Activated CD4-positive, alpha-beta T cell treated with anti-CD3 and anti-CD28 coated beads for 36 hours (primary cell): ENCODE measurements at regions not wholly inside any gene's neighbourhood (a gene's known extent, or its start where the extent isn't known, plus 50 kb on each side); places are given as distances from the start of the nearest gene placed in this dataset.
"Not testable (repeated sequence)": the region's sequence is repeated elsewhere in the genome, so short reads cannot be mapped to it uniquely, and the experiment has no call there.

Source experiments
- ATAC-seq: fragments of 200-7000 bp; cut with Tn5 transposase; one replicate; pipeline ENCODE4 v1.10.0; 2021; ENCODE audit warnings: mild to moderate bottlenecking, moderate library complexity
- CTCF ChIA-PET: fragments of 350-600 bp; sonication (Branson Sonifier 250); formaldehyde crosslinking; loops from one replicate; lab custom pipeline; 2021; ENCODE audit warnings: antibody characterized with exemption; lab: Charles Lee
- POLR2A ChIA-PET: fragments of 350-600 bp; sonication (Branson Sonifier 250); formaldehyde crosslinking; loops from one replicate; lab custom pipeline; 2021; ENCODE audit warnings: antibody characterized with exemption, inconsistent platforms; lab: Charles Lee
- DNase-seq: peaks from one replicate; pipeline ENCODE4 v3.0.0-alpha.2; 2020
- H3K27ac Mint-ChIP-seq: one replicate; pipeline ENCODE4 v1.8.0; 2021; ENCODE audit warnings: mixed read lengths
- H3K27me3 Mint-ChIP-seq: one replicate; pipeline ENCODE4 v1.8.0; 2021; ENCODE audit warnings: mixed read lengths
- H3K36me3 Mint-ChIP-seq: one replicate; pipeline ENCODE4 v1.8.0; 2021; ENCODE audit warnings: low read depth, mixed read lengths
- H3K4me1 Mint-ChIP-seq: one replicate; pipeline ENCODE4 v1.8.0; 2021; ENCODE audit warnings: mixed read lengths
- H3K4me3 Mint-ChIP-seq: one replicate; pipeline ENCODE4 v1.8.0; 2021; ENCODE audit warnings: mild to moderate bottlenecking, moderate library complexity, mixed read lengths
- H3K9me3 Mint-ChIP-seq: one replicate; pipeline ENCODE4 v1.8.0; 2021; ENCODE audit warnings: low read depth, mixed read lengths
- intact Hi-C, 2 experiments: fragments of 100-400 bp; cut with DNase I in 1 of 2; cut with micrococcal nuclease in 1 of 2; formaldehyde crosslinking; loops; one replicate each; pipeline versions ENCODE4 v1.14.2 to v1.15.1; 2022 to 2024; cut with DNase I, micrococcal nuclease

DNA sequence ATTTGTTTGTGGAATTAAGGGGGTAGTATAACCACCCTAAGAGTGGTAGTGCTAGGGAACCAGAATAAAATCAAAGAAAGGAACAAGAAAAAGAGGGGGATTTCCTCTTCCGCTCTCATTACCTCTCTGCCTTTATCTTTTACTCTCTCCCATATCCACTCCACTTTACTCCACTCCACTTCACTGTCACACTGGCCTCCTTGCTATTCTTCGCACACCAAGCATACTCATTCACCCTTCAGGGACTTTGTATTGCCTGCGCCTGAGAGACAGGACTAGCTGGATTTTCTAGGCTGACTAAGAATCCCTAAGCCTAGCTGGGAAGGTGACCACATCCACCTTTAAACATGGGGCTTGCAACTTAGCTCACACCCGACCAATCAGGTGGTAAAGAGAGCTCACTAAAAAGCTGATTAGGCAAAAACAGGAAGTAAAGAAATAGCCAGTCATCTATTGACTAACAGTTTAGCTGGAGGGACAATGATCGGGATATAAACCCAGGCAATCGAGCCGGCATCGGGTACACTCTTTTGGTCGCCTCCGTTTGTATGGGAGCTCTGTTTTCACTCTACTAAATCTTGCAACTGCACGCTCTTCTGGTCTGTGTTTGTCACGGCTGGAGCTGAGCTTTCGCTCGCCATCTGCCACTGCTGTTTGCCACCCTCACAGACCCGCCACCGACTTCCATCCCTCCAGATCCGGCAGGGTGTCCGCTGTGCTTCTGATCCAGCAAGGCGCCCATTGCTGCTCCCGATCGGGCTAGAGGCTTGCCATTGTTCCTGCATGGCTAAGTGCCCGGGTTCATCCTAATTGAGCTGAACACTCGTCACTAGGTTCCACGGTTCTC is 121.8 kb downstream of the FAM170A start:
- POLR2A ChIA-PET = no interaction called here
- no peak overlapping the region for H3K4me3 Mint-ChIP-seq
- H3K27ac Mint-ChIP-seq = no peak overlapping the region
- ATAC-seq (no peak), DNase-seq (no peak)
- H3K36me3 Mint-ChIP-seq = no peaks in the 10 kb centered on the region
- H3K27me3 Mint-ChIP-seq = peaks cover 2% of the 10 kb centered on the region
- intact Hi-C loops = no loop called here
- H3K9me3 Mint-ChIP-seq = no peaks in the 10 kb centered on the region
- no peaks in the 10 kb centered on the region for H3K4me1 Mint-ChIP-seq
- CTCF ChIA-PET = interaction anchor here (0.6 kb wide), 1 partner anchor 1456 kb away, joined by 3 read pairs; no protein-coding TSS in a partner anchor

DNA sequence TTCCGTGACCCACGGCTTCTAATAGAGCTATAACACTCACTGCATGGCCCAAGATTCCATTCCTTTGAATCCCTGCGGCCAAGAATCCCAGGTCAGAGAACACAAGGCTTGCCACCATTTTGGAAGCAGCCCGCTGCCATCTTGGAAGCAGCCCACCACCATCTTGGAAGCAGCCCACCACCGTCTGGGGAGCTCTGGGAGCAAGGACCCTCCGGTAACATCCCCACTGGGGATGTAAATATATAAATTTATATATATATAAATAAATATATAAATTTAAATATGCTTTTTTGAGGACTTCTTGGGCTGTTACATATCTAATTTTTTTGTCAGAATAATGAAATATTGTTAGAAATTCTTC is 122.4 kb downstream of the FAM170A start:
- no peak overlapping the region for H3K4me3 Mint-ChIP-seq
- ATAC-seq (no peak), DNase-seq (no peak)
- POLR2A ChIA-PET = no interaction called here
- H3K9me3 Mint-ChIP-seq = no peaks in the 10 kb centered on the region
- peaks cover 2% of the 10 kb centered on the region for H3K27me3 Mint-ChIP-seq
- no peaks in the 10 kb centered on the region for H3K4me1 Mint-ChIP-seq
- CTCF ChIA-PET = interaction anchor here (0.6 kb wide), 1 partner anchor 1457 kb away, joined by 3 read pairs; no protein-coding TSS in a partner anchor
- no peak overlapping the region for H3K27ac Mint-ChIP-seq
- no peaks in the 10 kb centered on the region for H3K36me3 Mint-ChIP-seq
- intact Hi-C loops = no loop called here

DNA sequence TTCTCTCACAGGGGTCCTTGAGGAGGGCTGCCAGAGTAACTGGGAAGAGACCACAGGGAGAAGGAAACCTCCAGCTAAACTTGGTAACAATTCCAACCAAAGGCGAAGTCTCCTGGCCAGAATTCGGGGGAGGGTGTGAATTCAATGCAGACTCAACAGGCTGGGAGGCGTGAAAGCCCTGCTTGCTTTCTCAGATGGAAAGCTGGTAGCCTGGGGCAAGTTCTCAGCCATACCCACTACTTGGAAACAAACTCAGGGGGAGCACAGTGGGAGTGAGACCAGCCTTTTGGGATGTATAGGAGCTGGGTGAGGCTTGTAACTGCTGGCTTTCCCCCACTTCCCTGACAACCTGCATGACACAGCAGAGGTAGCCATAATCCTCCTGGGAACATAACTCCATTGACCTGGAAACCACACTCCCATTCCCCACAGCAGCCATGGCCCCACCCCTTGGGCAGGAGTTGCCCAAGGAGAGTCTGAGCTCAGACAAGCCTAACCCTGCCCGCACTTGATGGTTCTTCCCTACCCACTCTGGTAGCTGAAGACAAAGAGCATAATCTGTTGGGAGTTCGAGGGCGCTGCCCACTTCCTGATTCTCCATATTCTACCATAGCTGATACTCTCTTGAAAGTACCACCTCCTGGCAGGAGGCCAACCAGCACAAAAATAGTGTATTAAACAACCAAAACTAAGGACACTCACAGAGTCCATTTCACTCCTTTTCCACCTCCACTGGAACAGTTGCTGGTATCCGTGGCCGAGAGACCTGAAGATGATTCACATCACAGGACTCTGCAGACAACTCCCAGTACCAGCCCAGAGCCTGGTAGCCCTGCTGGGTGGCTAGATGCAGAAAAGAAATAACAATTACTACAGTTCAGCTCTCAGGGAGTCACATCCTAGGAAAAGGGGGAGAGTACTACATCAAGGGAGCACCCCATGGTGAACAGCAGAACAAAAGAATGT is 123.8 kb downstream of the FAM170A start:
- H3K9me3 Mint-ChIP-seq = no peaks in the 10 kb centered on the region
- no peak overlapping the region for H3K4me3 Mint-ChIP-seq
- intact Hi-C loops = no loop called here
- CTCF ChIA-PET = interaction anchor here (0.6 to 0.7 kb wide), 4 partner anchors 11 to 319 kb away, joined by 3 read pairs; no protein-coding TSS in a partner anchor
- no peaks in the 10 kb centered on the region for H3K4me1 Mint-ChIP-seq
- POLR2A ChIA-PET = no interaction called here
- peaks cover 2% of the 10 kb centered on the region for H3K27me3 Mint-ChIP-seq
- ATAC-seq (no peak), DNase-seq (no peak)
- H3K27ac Mint-ChIP-seq = no peak overlapping the region
- no peaks in the 10 kb centered on the region for H3K36me3 Mint-ChIP-seq

DNA sequence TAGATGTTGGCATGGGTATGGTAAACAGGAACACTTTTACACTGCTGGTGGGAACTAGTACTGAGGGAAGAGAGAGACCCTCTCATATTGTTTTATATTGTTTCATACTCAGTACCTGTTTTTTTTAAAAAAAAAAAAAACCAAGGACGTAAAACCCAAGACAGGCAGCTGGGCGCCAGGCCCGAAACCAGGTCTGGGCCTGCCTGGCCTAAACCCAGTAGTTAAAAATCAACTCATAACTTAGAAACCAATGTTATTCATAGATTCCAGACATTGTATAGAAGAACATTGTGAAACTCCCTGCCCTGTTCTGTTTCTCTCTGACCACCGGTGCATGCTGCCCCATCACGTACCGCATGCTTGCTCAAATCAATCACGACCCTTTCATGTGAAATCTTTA is 125.5 kb downstream of the FAM170A start:
- H3K4me3 Mint-ChIP-seq, H3K27ac Mint-ChIP-seq, POLR2A ChIA-PET, DNase-seq, H3K27me3 Mint-ChIP-seq, ATAC-seq, H3K4me1 Mint-ChIP-seq, H3K9me3 Mint-ChIP-seq, H3K36me3 Mint-ChIP-seq, CTCF ChIA-PET, intact Hi-C loops: not testable (repeated sequence)

DNA sequence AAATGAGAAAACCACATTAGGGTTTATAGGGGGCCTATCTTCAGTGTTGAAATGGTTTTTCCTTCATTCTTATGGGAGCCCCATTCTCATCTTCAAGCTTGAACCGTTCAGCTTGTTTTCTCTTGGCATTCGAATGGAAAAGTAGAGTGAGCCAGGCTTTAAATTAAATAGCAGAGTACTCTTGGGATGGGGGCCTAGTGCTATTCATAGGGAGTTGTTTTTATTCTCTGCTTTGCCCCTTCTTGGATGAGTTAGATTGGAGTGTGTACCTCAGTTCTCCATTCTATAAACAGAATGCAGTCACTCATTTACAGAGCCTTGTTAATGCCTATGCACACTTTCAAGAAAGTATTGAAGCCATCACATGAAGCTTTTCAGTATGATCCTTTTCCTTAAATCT is 127.9 kb downstream of the FAM170A start:
- CTCF ChIA-PET = no interaction called here
- no peaks in the 10 kb centered on the region for H3K4me1 Mint-ChIP-seq

DNA sequence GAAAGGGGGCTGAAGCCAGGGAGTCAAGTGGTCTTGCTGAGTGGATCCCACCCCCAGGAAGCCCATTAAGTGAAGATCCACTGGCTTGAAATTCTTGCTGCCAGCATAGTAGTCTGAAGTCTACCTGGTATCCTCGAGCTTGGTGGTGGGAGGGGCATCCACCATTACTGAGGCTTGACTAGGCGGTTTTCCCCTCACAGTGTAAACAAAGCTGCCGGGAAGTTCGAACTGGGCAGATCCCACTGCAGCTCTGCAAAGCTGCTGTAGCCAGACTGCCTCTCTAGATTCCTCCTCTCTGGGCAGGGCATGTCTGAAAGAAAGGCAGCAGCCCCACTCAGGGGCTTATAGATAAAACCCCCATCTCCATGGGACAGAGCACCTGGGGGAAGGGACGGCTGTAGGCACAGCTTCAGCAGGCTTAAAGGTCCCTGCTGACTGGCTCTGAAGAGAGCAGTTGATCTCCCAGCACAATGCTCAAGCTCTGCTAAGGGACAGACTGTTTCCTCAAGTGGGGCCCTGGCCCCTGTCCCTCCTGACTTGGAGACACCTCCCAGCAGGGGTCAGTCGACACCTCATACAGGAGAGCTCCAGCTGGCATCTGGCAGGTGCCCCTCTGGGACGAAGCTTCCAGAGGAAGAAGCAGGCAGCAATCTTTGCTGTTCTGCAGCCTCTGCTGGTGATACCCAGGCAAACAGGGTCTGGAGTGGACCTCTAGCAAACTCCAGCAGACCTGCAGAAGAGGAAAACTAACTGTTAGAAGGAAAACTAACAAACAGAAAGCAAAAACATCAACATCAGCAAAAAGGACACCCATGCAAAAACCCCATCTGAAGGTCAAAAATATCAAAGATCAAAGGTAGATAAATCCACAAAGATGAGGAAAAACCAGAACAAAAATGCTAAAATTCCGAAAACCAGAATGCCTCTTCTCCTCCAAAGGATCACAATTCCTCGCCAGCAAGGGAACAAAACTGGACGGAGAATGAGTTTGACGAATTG is 140.6 kb downstream of the FAM170A start:
- DNase-seq, H3K4me1 Mint-ChIP-seq, ATAC-seq, H3K36me3 Mint-ChIP-seq, CTCF ChIA-PET, intact Hi-C loops, H3K4me3 Mint-ChIP-seq, H3K27ac Mint-ChIP-seq, H3K27me3 Mint-ChIP-seq, POLR2A ChIA-PET, H3K9me3 Mint-ChIP-seq: not testable (repeated sequence)

More for the DNA sequence above, 127.9 kb downstream of the FAM170A start:
- no peak for DNase-seq
- intact Hi-C loops = no loop called here
- POLR2A ChIA-PET = no interaction called here
- no peaks in the 10 kb centered on the region for H3K36me3 Mint-ChIP-seq
- no peak overlapping the region for H3K27ac Mint-ChIP-seq
- ATAC-seq = no peak
- H3K9me3 Mint-ChIP-seq = no peaks in the 10 kb centered on the region
- no peak overlapping the region for H3K4me3 Mint-ChIP-seq
- peaks cover 2% of the 10 kb centered on the region for H3K27me3 Mint-ChIP-seq

DNA sequence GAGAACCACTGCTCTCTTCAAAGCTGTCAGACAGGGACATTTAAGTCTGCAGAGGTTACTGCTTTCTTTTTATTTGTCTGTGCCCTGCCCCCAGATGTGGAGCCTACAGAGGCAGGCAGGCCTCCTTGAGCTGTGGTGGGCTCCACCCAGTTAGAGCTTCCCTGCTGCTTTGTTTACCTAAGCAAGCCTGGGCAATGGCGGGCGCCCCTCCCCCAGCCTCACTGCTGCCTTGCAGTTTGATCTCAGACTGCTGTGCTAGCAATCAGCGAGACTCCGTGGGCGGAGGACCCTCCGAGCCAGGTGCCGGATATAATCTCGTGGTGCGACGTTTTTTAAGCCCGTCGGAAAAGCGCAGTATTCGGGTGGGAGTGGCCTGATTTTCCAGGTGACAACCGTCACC is 150.8 kb downstream of the FAM170A start:
- H3K27ac Mint-ChIP-seq, POLR2A ChIA-PET, intact Hi-C loops, ATAC-seq, H3K36me3 Mint-ChIP-seq, H3K4me1 Mint-ChIP-seq, DNase-seq, H3K4me3 Mint-ChIP-seq, H3K27me3 Mint-ChIP-seq, H3K9me3 Mint-ChIP-seq: not testable (repeated sequence)
- CTCF ChIA-PET = interaction anchor here (0.6 kb wide), 1 partner anchor 316 kb away, joined by 3 read pairs; no protein-coding TSS in a partner anchor

DNA sequence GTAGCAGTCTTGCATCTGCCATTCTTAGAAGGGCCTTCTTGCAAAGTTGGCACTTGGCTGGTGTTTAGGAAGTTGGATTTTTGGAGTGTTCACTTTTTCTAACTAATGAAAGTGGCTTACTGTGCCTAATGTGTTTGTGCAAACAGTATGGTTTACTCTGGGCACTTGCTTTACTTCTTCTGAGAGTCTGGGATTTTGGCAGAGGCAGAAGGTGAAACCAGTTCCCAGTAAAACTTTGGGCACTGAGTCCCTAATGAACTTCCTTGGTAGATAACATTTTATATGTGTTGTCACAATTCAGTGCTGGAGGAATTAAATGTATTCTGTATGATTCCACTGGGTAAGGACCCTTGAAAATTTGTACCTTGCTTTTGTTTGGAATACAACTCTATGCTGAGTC is 155.7 kb downstream of the FAM170A start:
- H3K27me3 Mint-ChIP-seq = no peaks in the 10 kb centered on the region
- no peak for DNase-seq
- no peaks in the 10 kb centered on the region for H3K36me3 Mint-ChIP-seq
- H3K9me3 Mint-ChIP-seq = no peaks in the 10 kb centered on the region
- H3K4me1 Mint-ChIP-seq = no peaks in the 10 kb centered on the region
- intact Hi-C loops = no loop called here
- ATAC-seq = no peak
- POLR2A ChIA-PET = no interaction called here
- no peak overlapping the region for H3K27ac Mint-ChIP-seq
- no peak overlapping the region for H3K4me3 Mint-ChIP-seq
- CTCF ChIA-PET = no interaction called here

DNA sequence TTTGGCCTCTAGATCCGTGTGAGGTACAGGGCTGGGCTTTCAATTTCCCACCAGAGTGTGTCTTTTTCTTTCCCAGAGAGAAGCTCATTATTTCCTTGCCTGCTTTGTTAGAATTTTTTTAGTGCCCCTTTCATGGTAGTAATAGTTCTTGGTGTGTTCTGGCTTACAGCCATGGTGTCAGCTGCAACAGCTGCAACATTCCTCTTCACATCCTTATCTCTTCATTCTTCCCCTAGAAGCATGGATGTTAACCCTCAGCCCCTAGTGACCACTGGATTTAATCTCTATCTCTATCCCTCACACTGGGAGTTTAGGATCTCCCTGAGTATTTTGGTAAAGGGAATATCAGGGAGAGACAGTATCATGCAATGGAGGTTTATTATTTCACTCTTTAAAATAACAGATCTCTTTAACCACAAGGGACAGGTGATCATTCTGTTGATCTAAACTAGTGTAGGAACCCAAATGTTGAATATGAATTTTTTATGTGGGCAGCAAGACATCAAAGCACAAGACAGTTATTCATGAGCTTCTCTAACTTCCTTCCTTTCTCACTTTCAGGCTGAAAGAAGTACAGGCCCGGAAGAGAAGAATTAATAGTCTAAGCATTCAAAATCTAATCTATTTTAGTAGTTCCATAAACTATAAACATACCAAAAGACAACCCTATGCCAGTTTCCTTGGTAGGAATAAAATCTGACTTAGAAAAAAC is 160.2 kb downstream of the FAM170A start:
- Mint-ChIP-seq H3K9me3 (no peaks in the 10 kb centered on the region), H3K4me3 (no peak overlapping the region), H3K27ac (no peak overlapping the region), H3K27me3 (no peaks in the 10 kb centered on the region), H3K4me1 (no peaks in the 10 kb centered on the region), H3K36me3 (no peaks in the 10 kb centered on the region)
- no peak for ATAC-seq
- intact Hi-C loops = no loop called here
- DNase-seq = no peak
- ChIA-PET POLR2A (no interaction called here), CTCF (interaction anchor here (0.7 to 2.1 kb wide), 2 partner anchors 10 to 242 kb away, joined by 3 to 6 read pairs; no protein-coding TSS in a partner anchor)

DNA sequence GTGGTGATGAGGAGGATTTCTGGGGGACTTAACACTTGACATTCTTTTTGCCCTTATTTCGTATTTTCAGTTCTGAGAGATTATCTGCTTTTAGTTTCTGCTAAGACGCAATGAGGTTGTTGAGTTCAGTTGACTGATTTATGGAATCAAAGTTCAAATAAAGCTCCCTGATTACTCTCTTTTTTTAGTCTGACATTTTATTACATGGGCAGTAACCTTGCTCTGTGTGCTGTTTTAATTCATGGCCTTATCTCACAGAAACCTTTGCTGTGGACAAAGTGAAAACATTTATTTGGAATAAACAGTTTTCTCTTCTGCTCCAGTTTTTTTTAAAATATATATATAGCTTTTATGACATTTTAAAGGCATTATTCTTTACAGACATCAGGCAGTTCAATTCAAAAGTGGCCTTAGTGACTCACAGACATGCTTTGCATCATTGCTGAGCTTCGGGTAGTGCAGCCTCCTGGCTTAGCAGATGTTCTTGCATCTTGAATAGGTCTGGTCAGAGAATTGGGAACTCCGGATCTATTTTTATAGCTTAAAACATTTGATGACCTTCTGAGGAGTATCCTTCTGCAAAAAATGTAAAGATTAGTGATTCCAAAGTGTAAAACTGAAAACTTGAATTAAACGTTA is 162.9 kb downstream of the FAM170A start:
- CTCF ChIA-PET = no interaction called here
- DNase-seq (no peak), ATAC-seq (no peak)
- POLR2A ChIA-PET = no interaction called here
- Mint-ChIP-seq H3K4me1 (no peaks in the 10 kb centered on the region), H3K4me3 (no peak overlapping the region), H3K9me3 (no peaks in the 10 kb centered on the region), H3K27ac (no peak overlapping the region), H3K27me3 (no peaks in the 10 kb centered on the region), H3K36me3 (no peaks in the 10 kb centered on the region)
- intact Hi-C loops = no loop called here
